Osteocyte (in vitro differentiated cells): ENCODE measurements at regions not wholly inside any gene's neighbourhood (a gene's known extent, or its start where the extent isn't known, plus 50 kb on each side); places are given as distances from the start of the nearest gene placed in this dataset.

Experiments
- DNase-seq: peaks from one replicate; pipeline ENCODE4 v3.0.0; 2021; ENCODE audit warnings: mixed read lengths; ENCODE audit not compliant: unreplicated experiment; ENCODE audit errors: extremely low spot score
- H3K27ac Mint-ChIP-seq: one replicate; pipeline ENCODE4 v1.8.0; 2021; ENCODE audit warnings: mild to moderate bottlenecking, mixed read lengths; ENCODE audit not compliant: unreplicated experiment
- H3K27me3 Mint-ChIP-seq: one replicate; pipeline ENCODE4 v1.8.0; 2021; ENCODE audit warnings: mixed read lengths; ENCODE audit not compliant: unreplicated experiment
- H3K36me3 Mint-ChIP-seq: one replicate; pipeline ENCODE4 v1.8.0; 2021; ENCODE audit warnings: mixed read lengths; ENCODE audit not compliant: unreplicated experiment
- H3K4me1 Mint-ChIP-seq: one replicate; pipeline ENCODE4 v1.8.0; 2021; ENCODE audit warnings: mixed read lengths; ENCODE audit not compliant: unreplicated experiment
- H3K4me3 Mint-ChIP-seq: one replicate; pipeline ENCODE4 v1.8.0; 2021; ENCODE audit warnings: mild to moderate bottlenecking, moderate library complexity, mixed read lengths; ENCODE audit not compliant: unreplicated experiment
- H3K9me3 Mint-ChIP-seq: one replicate; pipeline ENCODE4 v1.8.0; 2021; ENCODE audit warnings: mixed read lengths; ENCODE audit not compliant: unreplicated experiment
- TF ChIP-seq, protein P1 (sequence below): fragments of 200-600 bp; sonication (generic); IDR thresholded peaks from 2 replicates; pipeline ENCODE4 v1.5.0; 2021; ENCODE audit warnings: antibody characterized with exemption, mild to moderate bottlenecking, moderate library complexity

DNA sequence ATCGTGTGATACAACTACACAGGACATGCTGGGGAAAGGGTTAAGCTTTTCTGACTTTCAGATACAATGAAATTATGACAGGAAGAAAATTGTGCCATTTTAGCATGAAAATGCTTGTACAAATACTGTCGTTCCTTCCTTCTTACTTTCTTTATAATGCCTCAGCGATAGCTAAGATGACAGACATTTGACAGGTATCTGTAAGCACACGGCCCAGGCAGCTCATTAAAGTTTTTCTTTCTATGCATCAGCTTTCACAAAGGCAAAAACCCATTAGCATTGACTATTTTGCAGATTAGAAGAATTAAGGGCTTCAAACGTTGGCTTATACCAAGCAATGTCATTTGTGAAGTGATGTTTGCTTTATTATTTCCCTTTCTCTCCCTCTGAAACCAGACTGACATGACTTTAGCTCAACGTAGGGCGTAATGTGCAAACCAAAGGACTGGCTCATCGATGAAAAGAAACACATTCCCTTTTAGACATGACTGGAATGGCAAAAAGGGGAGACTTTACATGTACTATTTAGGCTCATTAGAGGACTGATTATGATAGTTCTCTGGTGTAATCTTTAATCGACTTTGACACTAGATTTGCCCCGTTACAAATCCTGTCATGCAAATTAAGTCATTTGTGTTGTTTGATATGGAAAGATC is 258.4 kb upstream of the SP8 start:
- H3K27me3 Mint-ChIP-seq = no peaks in the 10 kb centered on the region
- no peak overlapping the region for H3K27ac Mint-ChIP-seq
- H3K4me1 Mint-ChIP-seq = no peaks in the 10 kb centered on the region
- no peaks in the 10 kb centered on the region for H3K36me3 Mint-ChIP-seq
- TF ChIP-seq, protein P1, sequence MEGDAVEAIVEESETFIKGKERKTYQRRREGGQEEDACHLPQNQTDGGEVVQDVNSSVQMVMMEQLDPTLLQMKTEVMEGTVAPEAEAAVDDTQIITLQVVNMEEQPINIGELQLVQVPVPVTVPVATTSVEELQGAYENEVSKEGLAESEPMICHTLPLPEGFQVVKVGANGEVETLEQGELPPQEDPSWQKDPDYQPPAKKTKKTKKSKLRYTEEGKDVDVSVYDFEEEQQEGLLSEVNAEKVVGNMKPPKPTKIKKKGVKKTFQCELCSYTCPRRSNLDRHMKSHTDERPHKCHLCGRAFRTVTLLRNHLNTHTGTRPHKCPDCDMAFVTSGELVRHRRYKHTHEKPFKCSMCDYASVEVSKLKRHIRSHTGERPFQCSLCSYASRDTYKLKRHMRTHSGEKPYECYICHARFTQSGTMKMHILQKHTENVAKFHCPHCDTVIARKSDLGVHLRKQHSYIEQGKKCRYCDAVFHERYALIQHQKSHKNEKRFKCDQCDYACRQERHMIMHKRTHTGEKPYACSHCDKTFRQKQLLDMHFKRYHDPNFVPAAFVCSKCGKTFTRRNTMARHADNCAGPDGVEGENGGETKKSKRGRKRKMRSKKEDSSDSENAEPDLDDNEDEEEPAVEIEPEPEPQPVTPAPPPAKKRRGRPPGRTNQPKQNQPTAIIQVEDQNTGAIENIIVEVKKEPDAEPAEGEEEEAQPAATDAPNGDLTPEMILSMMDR = no peak
- H3K9me3 Mint-ChIP-seq = peaks cover 20% of the 10 kb centered on the region
- DNase-seq = no peak
- H3K4me3 Mint-ChIP-seq = no peak overlapping the region

DNA sequence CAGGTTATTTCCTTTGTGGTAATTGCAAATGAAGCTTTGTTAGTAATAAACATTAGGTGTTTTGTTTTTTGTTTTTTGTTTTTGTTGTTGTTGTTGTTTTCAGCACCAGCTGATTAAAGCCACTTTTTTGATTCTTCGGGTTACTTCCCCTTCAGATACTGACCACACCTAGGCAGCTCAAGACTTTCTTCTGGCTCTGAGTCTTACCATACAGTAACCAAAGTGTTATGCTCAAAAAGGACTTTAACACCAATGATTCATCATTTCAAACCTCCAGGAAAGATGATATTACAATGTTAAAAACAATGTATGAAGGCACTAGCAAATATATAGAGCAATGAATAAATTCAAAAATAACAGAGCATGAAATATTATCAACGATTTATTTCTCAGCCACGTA is 265.2 kb upstream of the SP8 start:
- H3K36me3 Mint-ChIP-seq = no peaks in the 10 kb centered on the region
- DNase-seq = no peak
- H3K9me3 Mint-ChIP-seq = peaks cover 31% of the 10 kb centered on the region
- H3K27me3 Mint-ChIP-seq = no peaks in the 10 kb centered on the region
- no peaks in the 10 kb centered on the region for H3K4me1 Mint-ChIP-seq
- no peak overlapping the region for H3K4me3 Mint-ChIP-seq
- TF ChIP-seq, protein P1 = no peak
- no peak overlapping the region for H3K27ac Mint-ChIP-seq

DNA sequence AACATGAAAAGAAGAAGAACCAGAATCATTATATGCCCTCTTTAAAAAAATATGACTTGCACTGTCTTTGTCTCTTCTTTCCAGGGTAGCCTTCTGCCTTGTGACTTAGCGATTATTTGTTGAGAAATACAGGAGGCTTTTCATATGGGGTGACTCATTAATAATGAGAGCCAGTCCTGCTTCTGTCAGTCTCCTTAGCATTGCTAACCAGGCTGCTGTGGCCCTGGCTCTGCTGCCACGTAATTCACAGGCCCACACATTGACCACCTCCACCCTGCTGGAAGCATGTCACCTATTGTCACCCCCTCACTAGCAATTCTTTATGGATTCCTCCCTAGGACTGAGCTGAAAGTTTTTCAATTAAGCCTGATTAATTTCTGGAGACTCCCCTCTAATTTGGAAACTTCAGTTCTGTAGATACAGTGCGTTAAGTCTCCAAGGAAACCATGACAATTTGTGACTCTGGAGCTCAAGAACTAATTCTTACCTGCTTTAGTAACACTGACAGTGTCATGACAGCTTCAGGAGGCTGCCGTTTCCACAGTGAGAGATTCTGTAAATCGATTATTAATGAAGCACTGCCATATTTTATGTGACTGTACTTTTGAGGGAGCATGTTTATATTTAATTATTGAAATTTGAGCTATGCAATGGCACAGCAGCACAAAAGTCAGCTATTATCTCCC is 267.9 kb upstream of the SP8 start:
- Mint-ChIP-seq H3K27ac (no peak overlapping the region), H3K4me3 (no peak overlapping the region), H3K4me1 (no peaks in the 10 kb centered on the region), H3K36me3 (no peaks in the 10 kb centered on the region), H3K9me3 (peaks cover 40% of the 10 kb centered on the region), H3K27me3 (no peaks in the 10 kb centered on the region)
- TF ChIP-seq, protein P1 = no peak
- no peak for DNase-seq

DNA sequence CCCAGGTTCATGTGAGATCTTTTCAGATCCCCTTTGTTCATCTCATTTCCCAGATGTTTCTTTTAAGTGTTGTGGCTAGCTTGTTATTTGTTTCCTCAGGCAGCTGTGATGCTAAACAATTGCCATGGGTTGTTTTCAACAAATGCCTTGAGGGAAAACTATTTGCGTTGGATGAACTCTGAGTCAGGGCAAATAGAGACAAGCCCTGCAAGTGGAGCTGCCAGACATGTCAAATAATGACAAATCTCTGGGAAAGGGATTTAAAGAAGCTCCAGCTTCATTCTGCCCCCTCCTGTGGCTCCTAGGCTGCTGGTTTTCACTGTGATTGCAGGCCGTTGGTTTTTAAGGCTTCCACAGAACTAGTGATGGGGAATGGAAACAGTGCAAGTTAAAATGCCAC is 272.4 kb upstream of the SP8 start:
- Mint-ChIP-seq H3K36me3 (no peaks in the 10 kb centered on the region), H3K4me3 (no peak overlapping the region), H3K27me3 (no peaks in the 10 kb centered on the region), H3K27ac (no peak overlapping the region), H3K4me1 (no peaks in the 10 kb centered on the region), H3K9me3 (peaks cover 19% of the 10 kb centered on the region)
- TF ChIP-seq, protein P1 = no peak
- no peak for DNase-seq

DNA sequence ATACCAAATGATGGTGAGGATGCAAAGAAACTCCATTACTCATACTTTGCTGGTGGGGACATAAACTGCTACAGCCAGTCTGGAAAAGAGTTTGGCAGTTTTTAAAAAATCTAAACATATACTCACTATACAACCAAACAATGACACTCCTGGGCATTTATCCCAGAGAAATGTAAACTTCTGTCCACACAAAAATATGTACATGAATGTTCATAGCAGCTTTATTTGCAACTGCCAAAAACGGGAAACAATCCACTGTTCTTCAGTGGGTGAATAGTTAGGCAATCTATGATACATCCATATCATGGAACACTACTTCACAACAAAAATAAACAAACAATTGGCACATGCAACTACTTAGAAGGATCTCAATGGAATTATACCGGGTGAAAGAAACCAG is 276.4 kb upstream of the SP8 start:
- TF ChIP-seq, protein P1 = no peak
- Mint-ChIP-seq H3K4me1 (no peaks in the 10 kb centered on the region), H3K27ac (no peak overlapping the region), H3K9me3 (peaks cover 4% of the 10 kb centered on the region), H3K27me3 (no peaks in the 10 kb centered on the region), H3K36me3 (no peaks in the 10 kb centered on the region), H3K4me3 (no peak overlapping the region)
- DNase-seq = no peak
